ENCODE measurements at regions not wholly inside any gene's neighbourhood (a gene's known extent, or its start where the extent isn't known, plus 50 kb on each side); places are given as distances from the start of the nearest gene placed in this dataset.
"Not testable (repeated sequence)": the region's sequence is repeated elsewhere in the genome, so short reads cannot be mapped to it uniquely, and the experiment has no call there.

DNA sequence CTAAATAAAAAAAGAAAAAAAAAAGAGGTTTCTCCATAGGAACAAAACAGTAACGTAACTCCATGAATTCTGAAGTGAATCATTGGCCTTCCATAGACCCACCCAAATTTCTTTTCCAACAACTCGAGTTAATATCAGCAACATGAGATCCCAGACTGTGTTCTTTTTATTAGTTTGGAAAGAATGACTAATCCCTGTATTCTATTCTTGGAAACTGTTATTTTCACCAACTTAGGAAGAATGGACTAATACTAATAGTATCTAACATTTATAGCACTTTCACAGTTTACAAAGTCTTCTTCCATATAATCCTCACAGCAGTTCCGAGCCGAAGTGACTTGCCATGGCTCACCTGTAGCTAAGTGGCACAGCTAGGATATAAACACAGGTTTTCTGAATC is 72.7 kb upstream of the SLC4A7 start:
- no peak for DNase-seq (ENCODE audit: low read depth)

DNA sequence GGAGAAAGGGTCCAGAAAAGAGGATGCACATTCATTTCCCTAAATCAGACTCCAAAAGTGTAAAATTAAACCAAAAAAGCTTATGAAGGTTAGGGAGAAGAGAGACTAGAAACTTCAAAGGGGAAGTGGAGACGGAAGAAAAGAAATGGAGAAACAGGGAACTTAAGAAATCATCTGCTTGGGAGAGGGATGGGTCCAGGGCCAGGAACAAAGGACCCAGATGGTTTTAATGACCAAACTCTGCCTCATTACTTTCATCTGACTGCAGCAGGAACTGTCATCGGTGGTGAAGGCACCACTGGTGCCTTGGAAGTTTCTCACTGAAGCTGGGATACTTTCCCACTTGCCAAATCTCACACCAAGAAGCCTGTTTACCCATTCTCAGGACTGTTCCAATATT is 70.5 kb upstream of the SLC4A7 start:
- DNase-seq (ENCODE audit: low read depth): no peak

DNA sequence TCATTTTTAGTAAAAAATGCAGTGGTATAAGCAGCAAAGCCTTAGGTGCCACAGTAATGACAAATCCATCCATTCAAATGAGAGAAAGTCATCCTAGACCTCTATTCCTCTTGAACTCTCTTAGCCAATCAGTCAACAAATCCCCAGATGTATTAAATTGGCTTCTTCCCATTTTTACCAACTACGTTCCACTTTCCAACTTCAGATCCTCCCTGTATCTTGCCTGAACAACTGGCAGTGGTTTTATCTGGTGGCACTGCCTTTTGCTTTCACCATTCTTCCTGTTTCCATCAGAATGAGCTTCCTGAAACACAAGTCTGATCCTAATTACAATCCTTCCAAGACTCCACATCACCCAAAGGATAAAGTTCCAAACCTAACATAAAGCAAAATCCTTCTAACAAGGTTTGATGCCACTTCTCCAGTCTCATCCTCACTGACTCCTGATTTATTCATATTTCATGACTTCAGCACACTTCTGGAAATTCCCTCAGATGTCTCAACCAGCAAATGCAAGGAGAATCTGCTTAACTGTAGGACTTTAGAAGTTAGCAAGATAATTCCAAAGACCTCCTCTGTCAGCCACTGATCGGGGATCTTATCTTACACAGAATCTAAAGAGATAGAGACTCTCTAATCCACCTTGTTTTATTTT is 69.8 kb upstream of the SLC4A7 start:
- no peak for DNase-seq (ENCODE audit: low read depth)

DNA sequence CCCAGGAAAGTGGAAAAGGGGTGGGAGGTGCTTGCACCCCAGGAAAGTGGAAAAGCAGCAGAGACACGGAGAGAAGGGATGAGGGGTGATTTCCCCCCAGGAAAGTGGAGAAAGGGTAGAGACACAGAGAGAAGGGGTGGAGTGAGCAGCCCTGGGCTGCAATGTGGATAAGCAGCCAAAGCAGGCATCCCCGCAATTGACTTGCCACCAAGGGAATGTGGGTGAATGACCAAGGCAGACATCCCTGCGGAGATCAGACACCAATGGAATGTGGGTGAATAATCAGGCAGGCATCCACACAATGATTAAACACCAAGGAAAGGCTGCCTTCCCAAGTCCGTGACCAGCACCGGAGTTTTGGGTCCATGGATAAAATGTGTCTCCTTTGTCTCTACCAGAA is 68.5 kb upstream of the SLC4A7 start:
- peak; percentile 72 for DNase-seq (ENCODE audit: low read depth)

DNA sequence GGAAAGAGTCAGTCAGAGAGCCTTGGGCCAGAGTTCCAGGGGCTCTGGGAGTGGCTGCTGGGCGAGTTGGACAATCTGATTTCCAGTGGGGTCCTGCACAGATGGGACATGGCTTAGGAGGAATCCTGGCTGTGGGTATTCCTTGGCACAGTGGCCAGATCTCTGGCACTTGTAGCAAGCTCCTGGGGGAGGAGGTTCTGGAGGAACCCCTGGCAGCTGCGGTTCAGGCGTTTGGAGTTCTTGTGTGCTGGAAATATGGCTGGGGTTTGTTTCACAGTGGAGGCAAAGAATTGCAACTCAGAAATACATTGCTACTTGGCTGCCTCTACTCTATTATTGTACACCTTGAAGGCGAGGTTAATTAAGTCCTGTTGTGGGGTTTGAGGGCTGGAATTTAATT is 67.2 kb upstream of the SLC4A7 start:
- DNase-seq (ENCODE audit: low read depth): not testable (repeated sequence)

DNA sequence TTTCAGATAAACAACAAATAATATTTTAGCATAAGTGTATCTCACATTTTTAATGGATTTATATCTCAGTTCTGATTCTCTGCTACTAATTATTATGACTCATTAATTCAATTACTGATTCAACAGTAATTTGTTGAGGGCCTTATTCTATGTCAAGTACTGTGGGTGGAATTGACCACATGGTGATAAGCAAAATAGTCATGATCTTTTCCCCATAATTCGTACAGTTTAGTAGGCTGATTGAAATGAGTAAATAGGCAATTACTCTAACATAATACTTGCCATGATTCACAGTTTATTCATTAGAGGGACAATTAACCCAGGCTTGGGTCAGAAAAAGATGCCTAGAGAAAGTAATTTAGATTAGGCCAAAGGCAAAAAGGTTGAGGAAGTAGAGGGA is 60.9 kb upstream of the SLC4A7 start:
- DNase-seq (ENCODE audit: low read depth): no peak

DNA sequence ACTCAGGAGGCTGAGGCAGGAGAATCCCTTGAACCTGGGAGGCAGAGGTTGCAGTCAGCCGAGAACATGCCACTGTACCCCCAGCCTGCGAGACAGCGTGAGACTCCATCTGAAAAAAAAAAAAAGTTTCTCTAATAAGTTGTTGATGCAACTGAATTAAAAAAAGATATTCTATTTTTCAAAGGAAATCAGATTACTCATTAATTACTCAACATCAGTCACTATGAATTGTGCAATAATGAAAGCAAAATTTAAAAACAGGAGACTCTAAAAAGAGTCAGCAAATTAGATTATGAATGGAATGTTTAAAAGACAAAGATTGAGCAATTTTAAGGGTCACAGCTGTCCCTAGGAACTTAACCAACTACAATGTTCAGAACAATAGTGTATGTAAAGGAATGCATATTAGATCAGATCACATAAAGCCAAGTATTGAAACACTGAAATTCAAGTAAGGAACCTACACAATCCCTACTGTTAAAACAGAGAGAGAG is 60.2 kb upstream of the SLC4A7 start:
- DNase-seq (ENCODE audit: low read depth): peak; percentile 93

DNA sequence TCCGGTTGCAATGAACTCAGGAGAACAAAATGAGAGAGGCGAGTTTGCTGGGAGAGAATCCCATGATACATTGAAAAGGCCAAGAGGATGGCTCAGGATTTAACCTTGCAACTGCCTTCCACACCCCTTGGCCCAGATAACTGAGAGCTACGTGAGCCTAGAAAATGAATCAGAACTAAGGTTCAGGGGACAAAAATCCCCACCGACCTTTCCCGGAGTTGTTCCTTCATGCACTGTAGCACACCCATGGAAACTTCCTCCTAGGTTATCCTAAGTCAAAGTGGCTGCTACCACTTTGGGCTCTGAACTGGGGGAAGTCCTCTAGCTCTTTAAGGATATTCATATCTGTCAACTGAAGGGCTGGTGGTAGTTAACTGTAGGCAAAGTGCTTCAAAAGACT is 58.3 kb upstream of the SLC4A7 start:
- DNase-seq (ENCODE audit: low read depth): no peak

DNA sequence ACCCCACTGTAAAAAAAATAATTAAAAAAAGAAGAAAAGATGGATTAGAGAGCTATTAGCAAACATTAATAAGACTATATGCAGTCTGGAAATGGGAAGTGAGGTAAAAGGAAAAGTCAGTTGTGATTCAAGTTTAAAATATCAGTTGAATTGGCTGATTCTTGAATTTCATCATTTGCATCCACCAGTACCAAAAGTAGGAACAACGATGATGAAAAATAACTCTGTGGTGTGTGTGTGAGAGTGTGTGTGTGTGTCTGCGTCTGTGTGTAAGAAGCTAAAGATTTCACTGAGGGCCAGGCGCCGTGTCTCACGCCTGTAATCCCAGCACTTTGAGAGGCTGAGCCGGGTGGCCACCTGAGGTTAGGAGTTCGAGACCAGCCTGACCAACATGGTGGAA is 56.0 kb upstream of the SLC4A7 start:
- no peak for DNase-seq (ENCODE audit: low read depth)

DNA sequence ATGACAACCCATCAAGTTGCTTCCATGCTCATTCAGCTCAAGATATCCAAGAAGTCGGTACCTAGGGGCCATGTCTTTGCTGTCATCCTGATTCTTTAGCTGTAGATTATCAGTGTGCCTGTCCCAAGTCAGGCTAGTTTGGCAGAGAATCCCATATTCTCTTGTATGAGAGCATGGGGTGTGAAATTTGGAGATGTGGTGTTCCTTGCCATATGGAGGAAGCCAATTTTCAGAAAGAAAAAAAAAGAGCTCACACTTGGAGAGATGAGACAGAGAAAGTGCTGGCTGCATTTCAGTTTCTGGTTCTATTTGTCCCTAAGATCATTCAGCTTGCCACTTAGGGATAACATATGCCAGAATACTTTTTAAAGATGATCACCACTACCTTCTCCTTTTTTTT is 52.3 kb upstream of the SLC4A7 start:
- DNase-seq (ENCODE audit: low read depth): no peak

DNA sequence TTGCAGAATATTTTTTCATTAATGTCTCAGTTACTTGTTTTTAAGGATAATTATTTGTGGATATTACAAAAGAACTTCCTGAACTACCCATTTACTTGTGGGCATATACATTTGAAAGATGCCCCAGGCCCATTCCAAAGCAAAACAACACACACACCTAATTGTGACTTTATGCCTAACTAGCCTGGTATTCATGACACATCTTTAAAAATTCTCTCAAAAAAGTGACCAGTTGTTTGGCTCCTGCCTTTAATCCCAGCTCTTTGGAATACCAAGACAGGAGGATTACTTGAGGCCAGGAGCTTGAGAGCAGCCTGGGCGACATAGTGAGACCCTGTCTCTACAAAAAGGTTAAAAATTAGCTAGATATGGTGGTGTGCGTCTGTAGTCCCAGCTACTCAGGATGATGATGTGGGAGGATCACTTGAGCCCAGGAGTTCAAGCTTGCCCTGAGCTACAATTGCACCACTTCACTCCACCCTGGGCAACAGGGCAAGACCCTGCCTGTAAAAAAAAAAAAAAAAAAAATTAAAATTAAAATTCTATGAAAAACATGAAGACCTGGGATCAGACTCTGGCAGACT is 51.7 kb upstream of the SLC4A7 start:
- no peak for DNase-seq (ENCODE audit: low read depth)

DNA sequence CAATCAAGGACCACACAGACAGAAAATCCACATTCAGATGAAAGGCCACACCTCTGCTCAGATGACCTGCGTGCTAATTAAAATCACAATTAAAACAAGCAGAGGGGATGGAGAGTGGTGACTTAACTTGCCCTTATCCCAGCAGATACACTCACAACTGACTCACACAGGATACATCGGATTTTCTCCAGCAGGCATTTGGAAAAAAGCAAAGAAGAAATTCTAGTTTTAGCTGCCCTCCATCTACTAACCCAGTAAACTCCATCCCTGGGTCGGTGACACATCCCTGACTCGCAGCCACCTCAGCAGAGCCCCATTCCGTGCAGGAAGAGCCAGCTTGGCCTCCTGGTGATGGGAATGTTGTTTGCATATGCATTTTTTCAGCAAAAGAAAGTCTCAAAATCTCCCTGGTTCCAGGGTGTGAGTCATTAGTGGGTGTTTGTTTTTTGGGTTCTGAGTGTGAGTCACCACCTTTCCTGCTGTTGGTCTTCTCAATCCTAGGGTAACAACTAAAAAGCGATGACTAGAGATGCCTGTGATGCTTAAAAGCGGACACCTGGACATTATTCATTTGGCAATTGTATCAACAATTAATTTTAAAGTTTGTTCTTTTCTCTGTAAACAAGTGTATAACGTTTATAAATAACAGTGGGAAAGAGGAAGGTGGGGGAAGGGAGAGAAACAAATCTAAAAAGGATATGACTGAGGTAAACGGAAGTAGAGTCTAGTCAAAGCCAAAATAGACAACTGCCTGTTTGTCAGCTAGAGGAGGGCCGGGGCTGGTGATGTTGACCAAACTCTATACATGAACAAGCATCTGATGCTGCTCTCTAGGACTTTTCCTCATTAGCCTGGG is 49.8 kb upstream of the SLC4A7 start:
- DNase-seq (ENCODE audit: low read depth): peak; percentile 99
